SU-DHL-6 (cell line): ENCODE measurements at regions not wholly inside any gene's neighbourhood (a gene's known extent, or its start where the extent isn't known, plus 50 kb on each side); places are given as distances from the start of the nearest gene placed in this dataset.
"Not testable (repeated sequence)": the region's sequence is repeated elsewhere in the genome, so short reads cannot be mapped to it uniquely, and the experiment has no call there.

Experiments
- H2AFZ ChIP-seq: fragments of 200-600 bp; sonication (generic); 2 replicates; pipeline ENCODE4 v1.6.1; 2014; ENCODE audit warnings: low read depth, mild to moderate bottlenecking, moderate library complexity, mixed read lengths, antibody characterized with exemption, low read length; ENCODE audit not compliant: severe bottlenecking
- H3F3A ChIP-seq: fragments of 200-600 bp; shearing (Covaris generic); 2 replicates; pipeline ENCODE4 v1.6.0; 2016; ENCODE audit warnings: antibody characterized with exemption, mild to moderate bottlenecking; ENCODE audit not compliant: insufficient read depth
- H3K27ac ChIP-seq: fragments of 200-600 bp; sonication (generic); 2 replicates; pipeline ENCODE4 v1.5.1; 2016; ENCODE audit warnings: low read depth, mild to moderate bottlenecking, low read length, moderate library complexity, mixed read lengths
- H3K27me3 ChIP-seq: fragments of 200-600 bp; sonication (generic), shearing (Covaris generic); 2 replicates; pipeline ENCODE4 v1.6.0; 2014; ENCODE audit warnings: mild to moderate bottlenecking, low read length
- H3K36me3 ChIP-seq: fragments of 200-600 bp; sonication (generic); 2 replicates; pipeline ENCODE4 v1.6.1; 2014; ENCODE audit warnings: mild to moderate bottlenecking, low read length, mixed read lengths
- H3K4me2 ChIP-seq: fragments of 300-600, 200-600 bp; shearing (Covaris generic), sonication (generic); 2 replicates; pipeline ENCODE4 v1.6.0; 2014; ENCODE audit warnings: low read length, low read depth, mild to moderate bottlenecking; ENCODE audit not compliant: poor library complexity, severe bottlenecking
- H3K4me3 ChIP-seq: fragments of 200-600 bp; sonication (generic); 2 replicates; pipeline ENCODE4 v1.5.1; 2014; ENCODE audit warnings: antibody characterized with exemption, low read length, mild to moderate bottlenecking, mixed read lengths; ENCODE audit not compliant: insufficient read depth, poor library complexity, severe bottlenecking
- H3K79me2 ChIP-seq: fragments of 200-600 bp; sonication (generic); 2 replicates; pipeline ENCODE4 v1.6.1; 2014; ENCODE audit warnings: mild to moderate bottlenecking, low read length, moderate library complexity; ENCODE audit not compliant: insufficient read depth
- H3K9ac ChIP-seq: fragments of 200-600 bp; sonication (generic); 2 replicates; pipeline ENCODE4 v1.7.0; 2014; ENCODE audit warnings: mild to moderate bottlenecking, low read length
- H3K9me2 ChIP-seq: fragments of 200-600 bp; sonication (generic); replicated peaks from 2 replicates; pipeline ENCODE4 v1.6.1; 2014; ENCODE audit warnings: low read length; ENCODE audit not compliant: insufficient read depth
- H3K9me3 ChIP-seq: fragments of 200-600 bp; sonication (generic); 2 replicates; pipeline ENCODE4 v1.6.1; 2014; ENCODE audit warnings: low read length, mixed read lengths; ENCODE audit not compliant: insufficient read depth
- H4K20me1 ChIP-seq: fragments of 200-600 bp; sonication (generic); 2 replicates; pipeline ENCODE4 v1.6.1; 2014; ENCODE audit warnings: low read depth, mild to moderate bottlenecking, antibody characterized with exemption, low read length, moderate library complexity, mixed read lengths
- EZH2phosphoT487 ChIP-seq: fragments of 200-600 bp; sonication (generic), shearing (Covaris generic); conservative IDR thresholded peaks from 2 replicates; pipeline ENCODE4 v1.6.1; 2018; ENCODE audit warnings: mild to moderate bottlenecking, antibody characterized with exemption, low read length, moderate library complexity, mixed read lengths
- TF ChIP-seq, protein P1 (sequence below): fragments of 200-600 bp; sonication (generic); IDR thresholded peaks from one replicate; pipeline ENCODE4 v1.5.1; 2017; ENCODE audit warnings: antibody characterized with exemption, mild to moderate bottlenecking, low read length, moderate library complexity; ENCODE audit not compliant: insufficient read depth, poor library complexity, severe bottlenecking

DNA sequence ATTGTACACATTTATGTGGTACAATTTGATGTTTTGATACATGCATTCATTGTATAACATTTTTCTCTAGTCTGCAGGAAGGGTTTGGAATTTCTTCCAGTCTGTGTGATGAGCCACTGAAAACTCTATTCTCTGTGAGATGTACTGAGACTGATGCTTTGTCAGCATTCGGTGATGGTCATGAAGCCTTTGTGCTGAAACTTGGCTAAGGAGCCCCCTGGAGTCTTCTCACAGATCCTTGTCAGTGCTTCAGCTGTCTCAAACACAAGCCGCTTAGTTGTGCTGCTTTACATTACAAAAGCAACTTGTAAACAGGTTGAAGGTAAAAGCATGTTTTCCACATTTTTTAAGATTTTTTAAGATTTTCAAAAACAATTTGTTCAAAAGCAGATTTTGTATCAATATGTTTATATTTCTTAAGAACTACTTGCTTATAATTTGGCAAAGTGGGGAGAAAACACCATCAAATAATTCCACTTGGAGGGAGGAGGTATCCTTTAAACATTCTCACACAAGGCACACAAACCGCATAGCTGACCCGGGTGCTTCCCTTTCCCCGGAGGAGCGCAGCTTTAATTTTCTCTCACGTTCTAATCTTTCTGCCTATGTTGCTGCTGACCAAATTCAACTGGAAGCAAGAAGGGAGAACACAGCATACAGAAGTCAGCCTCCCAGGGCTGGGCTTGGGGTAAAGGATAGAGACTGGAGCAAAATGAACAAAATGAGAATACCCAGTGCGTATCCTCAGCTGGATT is 249.8 kb upstream of the VSTM2A start:
- H3K27me3 ChIP-seq = no peaks in the 10 kb centered on the region
- H3K4me2 ChIP-seq = no peak overlapping the region
- no peaks in the 10 kb centered on the region for H3K79me2 ChIP-seq
- no peaks in the 10 kb centered on the region for H3F3A ChIP-seq
- no peak overlapping the region for H2AFZ ChIP-seq
- no peaks in the 10 kb centered on the region for H4K20me1 ChIP-seq
- no peak overlapping the region for H3K4me3 ChIP-seq
- TF ChIP-seq, protein P1, sequence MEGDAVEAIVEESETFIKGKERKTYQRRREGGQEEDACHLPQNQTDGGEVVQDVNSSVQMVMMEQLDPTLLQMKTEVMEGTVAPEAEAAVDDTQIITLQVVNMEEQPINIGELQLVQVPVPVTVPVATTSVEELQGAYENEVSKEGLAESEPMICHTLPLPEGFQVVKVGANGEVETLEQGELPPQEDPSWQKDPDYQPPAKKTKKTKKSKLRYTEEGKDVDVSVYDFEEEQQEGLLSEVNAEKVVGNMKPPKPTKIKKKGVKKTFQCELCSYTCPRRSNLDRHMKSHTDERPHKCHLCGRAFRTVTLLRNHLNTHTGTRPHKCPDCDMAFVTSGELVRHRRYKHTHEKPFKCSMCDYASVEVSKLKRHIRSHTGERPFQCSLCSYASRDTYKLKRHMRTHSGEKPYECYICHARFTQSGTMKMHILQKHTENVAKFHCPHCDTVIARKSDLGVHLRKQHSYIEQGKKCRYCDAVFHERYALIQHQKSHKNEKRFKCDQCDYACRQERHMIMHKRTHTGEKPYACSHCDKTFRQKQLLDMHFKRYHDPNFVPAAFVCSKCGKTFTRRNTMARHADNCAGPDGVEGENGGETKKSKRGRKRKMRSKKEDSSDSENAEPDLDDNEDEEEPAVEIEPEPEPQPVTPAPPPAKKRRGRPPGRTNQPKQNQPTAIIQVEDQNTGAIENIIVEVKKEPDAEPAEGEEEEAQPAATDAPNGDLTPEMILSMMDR = no peak
- TF ChIP-seq EZH2phosphoT487 = no peak
- H3K27ac ChIP-seq = no peak overlapping the region
- H3K36me3 ChIP-seq = no peaks in the 10 kb centered on the region
- H3K9ac ChIP-seq = no peak overlapping the region
- no peaks in the 10 kb centered on the region for H3K9me2 ChIP-seq
- H3K9me3 ChIP-seq = no peaks in the 10 kb centered on the region

DNA sequence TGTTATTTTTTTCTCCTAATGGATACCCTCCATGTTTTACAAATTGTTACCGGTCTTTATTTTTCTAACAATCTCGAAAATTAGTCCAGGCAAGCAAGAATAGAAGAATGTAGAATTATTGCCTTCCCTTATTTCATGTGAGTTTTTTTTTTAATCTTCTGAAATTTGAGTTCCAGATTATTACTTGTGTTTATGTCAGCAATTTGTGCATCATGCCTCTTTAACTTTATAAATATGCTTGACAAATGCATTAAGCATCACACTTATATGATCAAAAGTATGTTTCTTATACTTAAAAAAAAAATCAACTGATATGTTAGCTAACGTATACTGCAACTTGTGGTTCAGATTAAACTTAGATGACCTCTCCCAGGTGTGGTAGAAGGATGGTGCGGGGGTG is 242.7 kb upstream of the VSTM2A start:
- H3K4me2 ChIP-seq = no peak overlapping the region
- no peak overlapping the region for H2AFZ ChIP-seq
- H3K4me3 ChIP-seq = no peak overlapping the region
- TF ChIP-seq EZH2phosphoT487 = no peak
- TF ChIP-seq, protein P1 = no peak
- H3K79me2 ChIP-seq = no peaks in the 10 kb centered on the region
- no peaks in the 10 kb centered on the region for H3F3A ChIP-seq
- no peaks in the 10 kb centered on the region for H3K27me3 ChIP-seq
- no peaks in the 10 kb centered on the region for H3K36me3 ChIP-seq
- no peak overlapping the region for H3K27ac ChIP-seq
- H3K9ac ChIP-seq = no peak overlapping the region
- H3K9me3 ChIP-seq = no peaks in the 10 kb centered on the region
- no peaks in the 10 kb centered on the region for H4K20me1 ChIP-seq
- H3K9me2 ChIP-seq = no peaks in the 10 kb centered on the region

DNA sequence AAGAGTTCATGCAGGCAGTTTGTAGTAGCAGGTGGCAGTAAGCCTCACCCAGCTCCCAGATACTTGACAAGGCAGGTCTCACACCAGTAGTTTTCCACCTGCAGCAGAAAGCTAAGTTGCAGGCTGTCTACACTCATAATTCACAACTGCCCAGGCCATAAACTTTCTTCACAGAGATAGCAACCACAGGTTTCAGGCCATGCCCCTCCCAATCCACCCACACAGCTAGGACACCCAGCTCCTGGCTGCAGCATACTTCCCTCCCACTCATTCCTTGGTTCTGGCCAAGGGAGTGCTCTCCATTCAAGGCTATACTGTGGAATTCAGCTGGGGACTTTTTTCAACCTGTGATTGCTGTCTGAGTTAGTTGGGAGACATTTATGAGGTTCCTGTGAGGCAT is 226.2 kb upstream of the VSTM2A start:
- not testable (repeated sequence) for H3K27me3 ChIP-seq, H3K9me3 ChIP-seq, H3F3A ChIP-seq, H3K4me3 ChIP-seq, H3K36me3 ChIP-seq, H3K4me2 ChIP-seq, H3K27ac ChIP-seq, H2AFZ ChIP-seq, H4K20me1 ChIP-seq, H3K9me2 ChIP-seq, H3K79me2 ChIP-seq, H3K9ac ChIP-seq

DNA sequence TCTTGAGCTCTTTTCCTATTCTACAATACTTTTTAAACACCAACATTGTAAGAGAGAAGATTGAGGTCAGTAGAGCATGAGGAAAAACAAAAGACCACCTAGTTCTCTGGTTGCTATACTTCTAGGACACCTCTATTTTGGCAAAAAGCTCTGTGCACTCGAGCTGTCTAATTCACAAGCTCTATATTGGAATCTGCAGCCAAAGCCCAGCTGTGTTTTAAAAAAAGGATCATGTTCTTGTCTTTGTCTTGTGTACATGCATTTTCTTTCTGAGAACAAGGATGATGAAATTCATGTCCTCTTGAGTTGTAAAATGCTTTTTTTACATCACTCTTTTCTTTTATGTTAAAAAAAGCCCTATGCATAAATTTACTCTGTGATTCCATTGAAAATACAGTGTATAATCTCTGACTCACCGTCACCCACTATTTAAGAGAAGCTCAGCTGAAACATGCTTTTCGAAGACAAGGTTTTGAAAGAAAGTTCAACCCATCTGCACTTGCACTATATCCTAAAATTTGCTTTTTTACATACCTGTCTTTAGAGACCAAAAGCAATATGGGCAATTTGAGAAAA is 215.5 kb upstream of the VSTM2A start:
- H3F3A ChIP-seq = no peaks in the 10 kb centered on the region
- no peak overlapping the region for H3K4me3 ChIP-seq
- no peak overlapping the region for H3K4me2 ChIP-seq
- no peaks in the 10 kb centered on the region for H3K9me3 ChIP-seq
- no peak overlapping the region for H3K27ac ChIP-seq
- H3K27me3 ChIP-seq = no peaks in the 10 kb centered on the region
- no peaks in the 10 kb centered on the region for H3K79me2 ChIP-seq
- H2AFZ ChIP-seq = no peak overlapping the region
- no peaks in the 10 kb centered on the region for H3K36me3 ChIP-seq
- H3K9ac ChIP-seq = no peak overlapping the region
- H4K20me1 ChIP-seq = no peaks in the 10 kb centered on the region
- no peak for TF ChIP-seq EZH2phosphoT487
- TF ChIP-seq, protein P1 = no peak
- no peaks in the 10 kb centered on the region for H3K9me2 ChIP-seq
